Common myeloid progenitor, CD34-positive (primary cell): ENCODE measurements at regions not wholly inside any gene's neighbourhood (a gene's known extent, or its start where the extent isn't known, plus 50 kb on each side); places are given as distances from the start of the nearest gene placed in this dataset.

ENCODE experiments used
- CTCF ChIA-PET: fragments of 350-600 bp; sonication (Branson Sonifier 250); formaldehyde crosslinking; loops from one replicate; lab custom pipeline; 2021; ENCODE audit warnings: antibody characterized with exemption; lab: Charles Lee
- POLR2A ChIA-PET: fragments of 350-600 bp; sonication (Branson Sonifier 250); formaldehyde crosslinking; loops from one replicate; lab custom pipeline; 2021; ENCODE audit warnings: antibody characterized with exemption; lab: Charles Lee
- DNase-seq, 3 donors: peaks; one replicate each; pipeline versions ENCODE4 v3.0.0 to v3.0.0-alpha.2; 2013
- H3K27ac ChIP-seq, 2 experiments: 1 replicate in 1 of 2; 2 replicates in 1 of 2; pipeline ENCODE4 v1.7.0; 2013; ENCODE audit warnings: inconsistent platforms in 2 of 2, low read length in 2 of 2, mild to moderate bottlenecking in 2 of 2, low read depth in 1 of 2, moderate library complexity in 1 of 2; ENCODE audit not compliant: severe bottlenecking in 2 of 2, insufficient read depth in 1 of 2, poor library complexity in 1 of 2
- H3K27me3 ChIP-seq, 5 experiments: replicated peaks in 2 of 5; 1 replicate in 3 of 5; 2 replicates in 2 of 5; pipeline versions ENCODE4 v1.6.1 to v1.7.0; 2013; ENCODE audit warnings: low read length in 4 of 5, mild to moderate bottlenecking in 2 of 5, moderate library complexity in 2 of 5, inconsistent platforms in 1 of 5; ENCODE audit not compliant: insufficient read depth in 5 of 5, control insufficient read depth in 4 of 5
- H3K36me3 ChIP-seq, 4 experiments: 1 replicate in 2 of 4; 2 replicates in 2 of 4; pipeline versions ENCODE4 v1.6.1 to v1.7.0; 2013; ENCODE audit warnings: low read length in 3 of 4, control low read depth in 1 of 4, mild to moderate bottlenecking in 1 of 4; ENCODE audit not compliant: control insufficient read depth in 4 of 4, insufficient read depth in 4 of 4
- H3K4me1 ChIP-seq, 4 experiments: 1 replicate in 3 of 4; 2 replicates in 1 of 4; pipeline versions ENCODE4 v1.6.1 to v1.7.1; 2013; ENCODE audit warnings: low read length in 3 of 4, mild to moderate bottlenecking in 3 of 4, control low read depth in 1 of 4, inconsistent platforms in 1 of 4, moderate library complexity in 1 of 4; ENCODE audit not compliant: control insufficient read depth in 4 of 4, insufficient read depth in 4 of 4; ENCODE audit errors: control extremely low read depth in 1 of 4
- H3K4me3 ChIP-seq, 7 experiments: 1 replicate in 4 of 7; 2 replicates in 3 of 7; pipeline versions ENCODE4 v1.5.1 to v1.7.0; 2013; ENCODE audit warnings: mild to moderate bottlenecking in 7 of 7, low read length in 6 of 7, moderate library complexity in 6 of 7, inconsistent platforms in 2 of 7, low read depth in 2 of 7, control low read depth in 1 of 7; ENCODE audit not compliant: insufficient read depth in 4 of 7, control insufficient read depth in 1 of 7; ENCODE audit errors: extremely low read depth in 1 of 7
- H3K9me3 ChIP-seq, 5 experiments: 1 replicate in 4 of 5; 2 replicates in 1 of 5; pipeline versions ENCODE4 v1.6.1 to v1.7.1; 2013; ENCODE audit warnings: low read length in 4 of 5, mild to moderate bottlenecking in 2 of 5, inconsistent platforms in 1 of 5, low read depth in 1 of 5, moderate library complexity in 1 of 5; ENCODE audit not compliant: control insufficient read depth in 4 of 5, insufficient read depth in 2 of 5; ENCODE audit errors: control extremely low read depth in 1 of 5
- WGBS: methylation state at CpG from one replicate; pipeline ENCODE4 v1.1.5; 2013; ENCODE audit not compliant: insufficient coverage; 5-methylcytosine and 5-hydroxymethylcytosine counted together

GRCh38 chr11:82270870-82271269 lies 462.8 kb downstream of the FAM181B start:
- H3K27me3 ChIP-seq = no peaks in the 10 kb centered on the region
- no peak overlapping the region for H3K27ac ChIP-seq
- WGBS = 100% methylated on average over 1 of the region's 1 CpG
- DNase-seq = no peak
- CTCF ChIA-PET = no interaction called here
- POLR2A ChIA-PET = no interaction called here
- no peaks in the 10 kb centered on the region for H3K4me1 ChIP-seq
- H3K36me3 ChIP-seq = no peaks in the 10 kb centered on the region
- no peak overlapping the region for H3K4me3 ChIP-seq
- no peaks in the 10 kb centered on the region for H3K9me3 ChIP-seq

DNA sequence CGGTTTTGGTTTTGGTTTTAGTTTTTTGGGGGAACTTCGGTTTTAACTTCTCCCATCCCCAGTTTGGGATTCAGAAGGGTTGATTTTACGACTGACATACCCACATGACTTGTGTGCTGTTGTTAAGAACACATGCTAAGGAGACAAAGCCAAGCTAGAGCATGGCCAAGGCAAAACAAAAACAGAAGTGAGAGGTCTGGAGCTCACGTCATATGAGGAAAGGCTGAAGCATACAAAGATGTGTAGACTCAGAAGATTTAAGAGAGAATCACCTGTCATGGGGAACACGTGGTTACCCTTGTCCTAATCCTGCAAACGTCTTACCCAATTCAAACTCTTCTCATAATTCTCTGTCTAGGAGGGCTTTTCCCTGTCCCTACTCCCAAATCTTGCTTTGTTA lies 465.0 kb downstream of the FAM181B start:
- no peaks in the 10 kb centered on the region for H3K4me1 ChIP-seq
- no peaks in the 10 kb centered on the region for H3K27me3 ChIP-seq
- WGBS = 88% methylated on average over 6 of the region's 6 CpGs
- DNase-seq = no peak
- H3K9me3 ChIP-seq = no peaks in the 10 kb centered on the region
- H3K36me3 ChIP-seq = no peaks in the 10 kb centered on the region
- no peak overlapping the region for H3K27ac ChIP-seq
- CTCF ChIA-PET = interaction anchor here (1.4 kb wide), 1 partner anchor 11 kb away, joined by 3 read pairs; no protein-coding TSS in a partner anchor
- POLR2A ChIA-PET = no interaction called here
- no peak overlapping the region for H3K4me3 ChIP-seq

GRCh38 chr11:82267186-82267585 lies 466.5 kb downstream of the FAM181B start:
- 95% methylated on average over 3 of the region's 3 CpGs for WGBS

GRCh38 chr11:82261367-82261766 lies 472.3 kb downstream of the FAM181B start:
- Histone ChIP-seq H3K4me1 (no peaks in the 10 kb centered on the region), H3K9me3 (no peaks in the 10 kb centered on the region), H3K4me3 (no peak overlapping the region), H3K27me3 (no peaks in the 10 kb centered on the region), H3K27ac (no peak overlapping the region), H3K36me3 (no peaks in the 10 kb centered on the region)
- WGBS = no CpG with 5 or more reads among the region's 1 CpG
- ChIA-PET POLR2A (no interaction called here), CTCF (no interaction called here)
- no peak for DNase-seq

More at GRCh38 chr11:82267186-82267585, 466.5 kb downstream of the FAM181B start:
- Histone ChIP-seq H3K4me1 (no peaks in the 10 kb centered on the region), H3K9me3 (no peaks in the 10 kb centered on the region), H3K36me3 (no peaks in the 10 kb centered on the region), H3K27ac (no peak overlapping the region), H3K27me3 (no peaks in the 10 kb centered on the region), H3K4me3 (no peak overlapping the region)
- DNase-seq = no peak
- POLR2A ChIA-PET = no interaction called here
- CTCF ChIA-PET = no interaction called here

- no CpG with 5 or more reads among the region's 2 CpGs for WGBS
Observed at GRCh38 chr11:82250047-82250446, 483.6 kb downstream of the FAM181B start.

DNA sequence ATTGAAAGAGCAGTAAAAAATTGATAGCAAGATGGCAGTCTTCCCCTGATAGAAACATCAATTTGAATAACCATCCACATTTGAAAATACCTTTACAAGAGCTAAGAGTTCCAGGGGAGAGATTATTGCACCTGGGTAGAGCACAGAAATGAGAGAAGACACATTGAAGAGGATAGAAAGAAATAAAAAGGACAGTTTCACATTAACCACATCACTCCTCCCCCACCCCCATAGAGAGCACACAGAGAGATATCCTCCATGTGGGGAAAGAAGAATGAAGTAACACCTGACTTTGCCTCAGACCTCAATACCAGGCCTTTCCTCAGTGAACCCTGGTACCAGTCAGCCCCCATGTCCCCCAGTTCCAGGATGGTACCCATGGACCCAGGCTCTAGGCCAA lies 486.7 kb downstream of the FAM181B start:
- Histone ChIP-seq H3K27me3 (no peaks in the 10 kb centered on the region), H3K4me3 (no peak overlapping the region), H3K9me3 (no peaks in the 10 kb centered on the region), H3K4me1 (no peaks in the 10 kb centered on the region), H3K36me3 (no peaks in the 10 kb centered on the region), H3K27ac (no peak overlapping the region)
- DNase-seq = no peak
- POLR2A ChIA-PET = no interaction called here
- CTCF ChIA-PET = no interaction called here

More at GRCh38 chr11:82250047-82250446, 483.6 kb downstream of the FAM181B start:
- Histone ChIP-seq H3K4me1 (no peaks in the 10 kb centered on the region), H3K36me3 (no peaks in the 10 kb centered on the region), H3K27ac (no peak overlapping the region), H3K4me3 (no peak overlapping the region), H3K9me3 (no peaks in the 10 kb centered on the region), H3K27me3 (no peaks in the 10 kb centered on the region)
- no peak for DNase-seq
- ChIA-PET POLR2A (no interaction called here), CTCF (no interaction called here)

- DNase-seq = no peak
- Histone ChIP-seq H3K36me3 (no peaks in the 10 kb centered on the region), H3K27me3 (no peaks in the 10 kb centered on the region), H3K9me3 (peaks cover 0 to 3% (median 0%) of the 10 kb centered on the region in 5 experiments), H3K4me3 (no peak overlapping the region), H3K27ac (no peak overlapping the region), H3K4me1 (no peaks in the 10 kb centered on the region)
- CTCF ChIA-PET = no interaction called here
- 95% methylated on average over 5 of the region's 5 CpGs for WGBS
- POLR2A ChIA-PET = no interaction called here
Observed at GRCh38 chr11:82239498-82239897, 494.2 kb downstream of the FAM181B start.
